ENCODE measurements at regions not wholly inside any gene's neighbourhood (a gene's known extent, or its start where the extent isn't known, plus 50 kb on each side); places are given as distances from the start of the nearest gene placed in this dataset.

DNA sequence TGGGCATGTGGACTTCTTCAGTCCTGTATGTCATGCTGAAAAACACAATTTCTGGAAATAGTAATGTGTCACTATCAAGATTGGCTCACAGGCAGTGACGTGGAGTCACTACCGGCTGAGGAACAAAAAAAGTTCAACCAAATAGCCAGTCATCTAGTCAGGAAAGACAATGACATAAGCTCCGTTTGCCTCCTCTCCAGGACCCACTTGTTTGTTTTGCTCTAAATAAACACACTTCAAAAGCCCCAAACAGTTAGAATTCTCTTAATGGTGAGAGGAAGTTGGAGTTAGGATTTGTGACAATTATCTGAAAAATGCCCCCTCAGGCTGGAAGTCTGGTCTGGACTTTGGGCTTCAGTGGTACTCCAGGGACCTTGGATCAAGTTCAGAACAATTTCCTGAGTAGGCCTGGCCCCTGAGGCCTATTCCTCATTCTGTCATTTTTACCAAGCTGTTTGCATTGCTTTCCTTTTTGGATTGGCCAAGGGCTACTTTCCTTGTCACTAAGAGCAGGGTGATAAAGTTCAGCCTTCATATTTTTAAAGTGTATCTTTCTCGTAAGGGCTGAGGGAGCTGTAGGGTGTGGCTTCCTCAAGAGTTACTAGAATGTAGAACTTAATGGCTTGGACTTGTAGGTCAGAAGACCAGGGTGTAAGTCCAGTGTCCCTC is 98.9 kb downstream of the EOMES start:
- TF ChIP-seq, protein P1, sequence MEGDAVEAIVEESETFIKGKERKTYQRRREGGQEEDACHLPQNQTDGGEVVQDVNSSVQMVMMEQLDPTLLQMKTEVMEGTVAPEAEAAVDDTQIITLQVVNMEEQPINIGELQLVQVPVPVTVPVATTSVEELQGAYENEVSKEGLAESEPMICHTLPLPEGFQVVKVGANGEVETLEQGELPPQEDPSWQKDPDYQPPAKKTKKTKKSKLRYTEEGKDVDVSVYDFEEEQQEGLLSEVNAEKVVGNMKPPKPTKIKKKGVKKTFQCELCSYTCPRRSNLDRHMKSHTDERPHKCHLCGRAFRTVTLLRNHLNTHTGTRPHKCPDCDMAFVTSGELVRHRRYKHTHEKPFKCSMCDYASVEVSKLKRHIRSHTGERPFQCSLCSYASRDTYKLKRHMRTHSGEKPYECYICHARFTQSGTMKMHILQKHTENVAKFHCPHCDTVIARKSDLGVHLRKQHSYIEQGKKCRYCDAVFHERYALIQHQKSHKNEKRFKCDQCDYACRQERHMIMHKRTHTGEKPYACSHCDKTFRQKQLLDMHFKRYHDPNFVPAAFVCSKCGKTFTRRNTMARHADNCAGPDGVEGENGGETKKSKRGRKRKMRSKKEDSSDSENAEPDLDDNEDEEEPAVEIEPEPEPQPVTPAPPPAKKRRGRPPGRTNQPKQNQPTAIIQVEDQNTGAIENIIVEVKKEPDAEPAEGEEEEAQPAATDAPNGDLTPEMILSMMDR (IDR thresholded peaks at IDR 0.05; ENCODE audit: low read depth, low read length, missing input control): no peak
- TF ChIP-seq RXRA (IDR thresholded peaks at IDR 0.05) (no peak), TAF1 (conservative IDR thresholded peaks at IDR 0.05) (no peak), ATF3 (IDR thresholded peaks at IDR 0.05) (no peak), EGR1 (IDR thresholded peaks at IDR 0.05; ENCODE audit: low read depth in 2 of 2) (no peak), RAD21 (IDR thresholded peaks at IDR 0.05) (no peak)
- TF ChIP-seq, protein P2, sequence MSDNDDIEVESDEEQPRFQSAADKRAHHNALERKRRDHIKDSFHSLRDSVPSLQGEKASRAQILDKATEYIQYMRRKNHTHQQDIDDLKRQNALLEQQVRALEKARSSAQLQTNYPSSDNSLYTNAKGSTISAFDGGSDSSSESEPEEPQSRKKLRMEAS (IDR thresholded peaks at IDR 0.05): no peak
- TF ChIP-seq, protein P3, sequence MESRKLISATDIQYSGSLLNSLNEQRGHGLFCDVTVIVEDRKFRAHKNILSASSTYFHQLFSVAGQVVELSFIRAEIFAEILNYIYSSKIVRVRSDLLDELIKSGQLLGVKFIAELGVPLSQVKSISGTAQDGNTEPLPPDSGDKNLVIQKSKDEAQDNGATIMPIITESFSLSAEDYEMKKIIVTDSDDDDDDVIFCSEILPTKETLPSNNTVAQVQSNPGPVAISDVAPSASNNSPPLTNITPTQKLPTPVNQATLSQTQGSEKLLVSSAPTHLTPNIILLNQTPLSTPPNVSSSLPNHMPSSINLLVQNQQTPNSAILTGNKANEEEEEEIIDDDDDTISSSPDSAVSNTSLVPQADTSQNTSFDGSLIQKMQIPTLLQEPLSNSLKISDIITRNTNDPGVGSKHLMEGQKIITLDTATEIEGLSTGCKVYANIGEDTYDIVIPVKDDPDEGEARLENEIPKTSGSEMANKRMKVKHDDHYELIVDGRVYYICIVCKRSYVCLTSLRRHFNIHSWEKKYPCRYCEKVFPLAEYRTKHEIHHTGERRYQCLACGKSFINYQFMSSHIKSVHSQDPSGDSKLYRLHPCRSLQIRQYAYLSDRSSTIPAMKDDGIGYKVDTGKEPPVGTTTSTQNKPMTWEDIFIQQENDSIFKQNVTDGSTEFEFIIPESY (IDR thresholded peaks at IDR 0.05): no peak

Data from liver (tissue), 3 donors.